ENCODE measurements at regions not wholly inside any gene's neighbourhood (a gene's known extent, or its start where the extent isn't known, plus 50 kb on each side); places are given as distances from the start of the nearest gene placed in this dataset.

- Histone ChIP-seq H2AFZ (ENCODE audit: low read length) (no peak overlapping the region), H3K27ac (ENCODE audit: low read length) (no peak overlapping the region), H3F3A (ENCODE audit: low read length, unreplicated experiment) (no peaks in the 10 kb centered on the region), H3K9me3 (ENCODE audit: low read length) (no peaks in the 10 kb centered on the region), H3K9ac (ENCODE audit: low read length) (no peak overlapping the region), H3K4me2 (ENCODE audit: low read length) (no peak overlapping the region), H3K27me3 (ENCODE audit: low read length) (no peaks in the 10 kb centered on the region), H4K20me1 (ENCODE audit: low read length) (no peaks in the 10 kb centered on the region), H3K4me1 (ENCODE audit: insufficient read depth, low read length) (no peaks in the 10 kb centered on the region), H3K36me3 (ENCODE audit: low read depth, low read length) (no peaks in the 10 kb centered on the region), H3K4me3 (ENCODE audit: low read length) (no peak overlapping the region), H3K9me2 (replicated peaks; ENCODE audit: low read length) (no peaks in the 10 kb centered on the region), H3K79me2 (ENCODE audit: low read length) (no peaks in the 10 kb centered on the region)
- ATAC-seq, result no peak
- intact Hi-C loops (cut with micrococcal nuclease), result no loop called here
- ChIA-PET CTCF (no interaction called here), POLR2A (ENCODE audit: unreplicated experiment) (no interaction called here)
- no peak for TF ChIP-seq CTCF (conservative IDR thresholded peaks at IDR 0.05; ENCODE audit: low read depth, low read length)
- no peak for TF ChIP-seq EZH2 (IDR thresholded peaks at IDR 0.05; ENCODE audit: low read length, unreplicated experiment)
- no peak for TF ChIP-seq EZH2phosphoT487 (IDR thresholded peaks at IDR 0.05; ENCODE audit: borderline replicate concordance, low read length)
- DNase-seq, result no peak
- no TSS peak for BruUV-seq (replicated peaks)
These were observed 420.5 kb downstream of the KLF5 start for GRCh38 chr13:73479351-73479750.

- H3K9me3 ChIP-seq (ENCODE audit: low read length), result no peaks in the 10 kb centered on the region
- CTCF ChIA-PET, result no interaction called here
- H3F3A ChIP-seq (ENCODE audit: low read length, unreplicated experiment), result no peaks in the 10 kb centered on the region
These were observed 418.6 kb downstream of the KLF5 start for GRCh38 chr13:73477441-73477840.

GRCh38 chr13:73473016-73473415 is 414.2 kb downstream of the KLF5 start:
- H3K27ac ChIP-seq (ENCODE audit: low read length), result no peak overlapping the region
- no peak for ATAC-seq
- ChIA-PET CTCF (no interaction called here), POLR2A (ENCODE audit: unreplicated experiment) (no interaction called here)
- no peak overlapping the region for H3K4me2 ChIP-seq (ENCODE audit: low read length)
- H3K36me3 ChIP-seq (ENCODE audit: low read depth, low read length), result no peaks in the 10 kb centered on the region
- DNase-seq, result no peak
- H3K9me3 ChIP-seq (ENCODE audit: low read length), result no peaks in the 10 kb centered on the region
- H3K27me3 ChIP-seq (ENCODE audit: low read length), result no peaks in the 10 kb centered on the region
- no peaks in the 10 kb centered on the region for H4K20me1 ChIP-seq (ENCODE audit: low read length)
- H2AFZ ChIP-seq (ENCODE audit: low read length), result no peak overlapping the region
- H3K4me3 ChIP-seq (ENCODE audit: low read length), result no peak overlapping the region
- no TSS peak for BruUV-seq (replicated peaks)
- H3F3A ChIP-seq (ENCODE audit: low read length, unreplicated experiment), result no peaks in the 10 kb centered on the region
- intact Hi-C loops (cut with micrococcal nuclease), result no loop called here
- no peak for TF ChIP-seq CTCF (conservative IDR thresholded peaks at IDR 0.05; ENCODE audit: low read depth, low read length)
- no peak for TF ChIP-seq EZH2phosphoT487 (IDR thresholded peaks at IDR 0.05; ENCODE audit: borderline replicate concordance, low read length)
- TF ChIP-seq EZH2 (IDR thresholded peaks at IDR 0.05; ENCODE audit: low read length, unreplicated experiment), result no peak
- H3K9ac ChIP-seq (ENCODE audit: low read length), result no peak overlapping the region
- H3K9me2 ChIP-seq (replicated peaks; ENCODE audit: low read length), result no peaks in the 10 kb centered on the region
- no peaks in the 10 kb centered on the region for H3K79me2 ChIP-seq (ENCODE audit: low read length)
- H3K4me1 ChIP-seq (ENCODE audit: insufficient read depth, low read length), result no peaks in the 10 kb centered on the region

More at GRCh38 chr13:73477441-73477840, 418.6 kb downstream of the KLF5 start:
- Histone ChIP-seq H2AFZ (ENCODE audit: low read length) (no peak overlapping the region), H3K79me2 (ENCODE audit: low read length) (no peaks in the 10 kb centered on the region), H3K4me3 (ENCODE audit: low read length) (no peak overlapping the region), H4K20me1 (ENCODE audit: low read length) (no peaks in the 10 kb centered on the region), H3K36me3 (ENCODE audit: low read depth, low read length) (no peaks in the 10 kb centered on the region), H3K4me2 (ENCODE audit: low read length) (no peak overlapping the region), H3K9ac (ENCODE audit: low read length) (no peak overlapping the region), H3K4me1 (ENCODE audit: insufficient read depth, low read length) (no peaks in the 10 kb centered on the region), H3K27ac (ENCODE audit: low read length) (no peak overlapping the region), H3K9me2 (replicated peaks; ENCODE audit: low read length) (no peaks in the 10 kb centered on the region), H3K27me3 (ENCODE audit: low read length) (no peaks in the 10 kb centered on the region)
- BruUV-seq (replicated peaks), result no TSS peak
- ATAC-seq, result no peak
- no peak for DNase-seq
- POLR2A ChIA-PET (ENCODE audit: unreplicated experiment), result interaction anchor here (0.6 kb wide), 1 partner anchor 675 kb away, joined by 5 read pairs; no protein-coding TSS in a partner anchor
- intact Hi-C loops (cut with micrococcal nuclease), result no loop called here
- TF ChIP-seq EZH2phosphoT487 (IDR thresholded peaks at IDR 0.05; ENCODE audit: borderline replicate concordance, low read length), result no peak

Measured in PC-3 (cell line).